Loucy (cell line): ENCODE measurements at regions not wholly inside any gene's neighbourhood (a gene's known extent, or its start where the extent isn't known, plus 50 kb on each side); places are given as distances from the start of the nearest gene placed in this dataset.

Source experiments
- EZH2phosphoT487 ChIP-seq: fragments of 200-600 bp; IDR thresholded peaks from 2 replicates; pipeline ENCODE4 v1.6.1; 2018; ENCODE audit warnings: antibody characterized with exemption, mild to moderate bottlenecking, moderate library complexity, borderline replicate concordance
- TF ChIP-seq, protein P1 (sequence below): fragments of 200-600 bp; sonication (generic); conservative IDR thresholded peaks from 2 replicates; pipeline ENCODE4 v1.5.1; 2014; ENCODE audit warnings: mild to moderate bottlenecking, antibody characterized with exemption, low read length

DNA sequence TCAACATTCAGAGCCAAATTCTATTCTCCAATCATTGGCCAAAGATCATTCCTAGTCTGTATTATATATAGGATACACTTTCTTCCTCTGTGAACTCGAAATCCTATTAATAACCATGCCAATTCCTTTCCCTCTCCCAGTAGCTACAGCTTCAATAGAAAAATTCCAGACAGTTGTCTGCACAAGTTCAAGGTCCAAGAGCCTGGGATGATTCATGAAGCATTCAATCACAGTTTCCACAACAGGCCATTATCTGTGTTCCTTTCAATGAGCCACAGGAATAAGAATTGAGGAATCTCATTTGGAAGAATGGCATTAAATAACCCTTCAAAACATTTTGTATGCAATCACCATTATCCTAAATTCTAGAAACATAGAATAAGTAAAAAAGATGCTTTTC is 437.4 kb downstream of the RMST start:
- TF ChIP-seq, protein P1, sequence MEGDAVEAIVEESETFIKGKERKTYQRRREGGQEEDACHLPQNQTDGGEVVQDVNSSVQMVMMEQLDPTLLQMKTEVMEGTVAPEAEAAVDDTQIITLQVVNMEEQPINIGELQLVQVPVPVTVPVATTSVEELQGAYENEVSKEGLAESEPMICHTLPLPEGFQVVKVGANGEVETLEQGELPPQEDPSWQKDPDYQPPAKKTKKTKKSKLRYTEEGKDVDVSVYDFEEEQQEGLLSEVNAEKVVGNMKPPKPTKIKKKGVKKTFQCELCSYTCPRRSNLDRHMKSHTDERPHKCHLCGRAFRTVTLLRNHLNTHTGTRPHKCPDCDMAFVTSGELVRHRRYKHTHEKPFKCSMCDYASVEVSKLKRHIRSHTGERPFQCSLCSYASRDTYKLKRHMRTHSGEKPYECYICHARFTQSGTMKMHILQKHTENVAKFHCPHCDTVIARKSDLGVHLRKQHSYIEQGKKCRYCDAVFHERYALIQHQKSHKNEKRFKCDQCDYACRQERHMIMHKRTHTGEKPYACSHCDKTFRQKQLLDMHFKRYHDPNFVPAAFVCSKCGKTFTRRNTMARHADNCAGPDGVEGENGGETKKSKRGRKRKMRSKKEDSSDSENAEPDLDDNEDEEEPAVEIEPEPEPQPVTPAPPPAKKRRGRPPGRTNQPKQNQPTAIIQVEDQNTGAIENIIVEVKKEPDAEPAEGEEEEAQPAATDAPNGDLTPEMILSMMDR: no peak
- TF ChIP-seq EZH2phosphoT487: no peak
